Neuronal stem cell (in vitro differentiated cells): ENCODE measurements at regions not wholly inside any gene's neighbourhood (a gene's known extent, or its start where the extent isn't known, plus 50 kb on each side); places are given as distances from the start of the nearest gene placed in this dataset.

Experiments
- DNase-seq: peaks from one replicate; pipeline ENCODE4 v3.0.0-alpha.2; 2013; ENCODE audit warnings: low spot score
- H2AFZ ChIP-seq: one replicate; pipeline ENCODE4 v1.6.1; 2013; ENCODE audit warnings: mild to moderate bottlenecking, low read length, inconsistent platforms
- H2AK5ac ChIP-seq: 2 replicates; pipeline ENCODE4 v1.6.1; 2013; ENCODE audit warnings: low read depth, mild to moderate bottlenecking, inconsistent platforms, low read length, moderate library complexity, mixed read lengths
- H2BK120ac ChIP-seq: 2 replicates; pipeline ENCODE4 v1.6.1; 2013; ENCODE audit warnings: low read depth, mild to moderate bottlenecking, inconsistent platforms, low read length, moderate library complexity, mixed read lengths
- H2BK12ac ChIP-seq: one replicate; pipeline ENCODE4 v1.6.1; 2013; ENCODE audit warnings: low read length, inconsistent platforms
- H2BK15ac ChIP-seq: 2 replicates; pipeline ENCODE4 v1.6.1; 2013; ENCODE audit warnings: mild to moderate bottlenecking, low read length, inconsistent platforms, mixed read lengths
- H2BK5ac ChIP-seq: one replicate; pipeline ENCODE4 v1.6.1; 2013; ENCODE audit warnings: inconsistent platforms, mild to moderate bottlenecking, low read length, moderate library complexity
- H3K14ac ChIP-seq: one replicate; pipeline ENCODE4 v1.6.1; 2013; ENCODE audit warnings: low read length, inconsistent platforms
- H3K18ac ChIP-seq: 2 replicates; pipeline ENCODE4 v1.6.1; 2013; ENCODE audit warnings: low read length, inconsistent platforms
- H3K23ac ChIP-seq: 2 replicates; pipeline ENCODE4 v1.6.1; 2013; ENCODE audit warnings: low read depth, mild to moderate bottlenecking, mixed read lengths, low read length, inconsistent platforms; ENCODE audit not compliant: poor library complexity
- H3K27ac ChIP-seq: replicated peaks from 3 replicates; pipeline ENCODE4 v1.5.1; 2013; ENCODE audit warnings: low read length, inconsistent platforms
- H3K27me3 ChIP-seq, 3 experiments: 2 replicates each; pipeline ENCODE4 v1.6.1; 2013; ENCODE audit warnings: low read length in 3 of 3, mild to moderate bottlenecking in 2 of 3, inconsistent platforms in 1 of 3, low read depth in 1 of 3, mixed read lengths in 1 of 3, moderate library complexity in 1 of 3; ENCODE audit not compliant: control insufficient read depth in 3 of 3, insufficient read depth in 3 of 3
- H3K36me3 ChIP-seq, 2 donors: replicated peaks in 1 of 2; 2 replicates each; pipeline ENCODE4 v1.6.1; 2013; ENCODE audit warnings: low read length in 2 of 2; ENCODE audit not compliant: control insufficient read depth in 2 of 2, insufficient read depth in 2 of 2
- H3K4ac ChIP-seq: 2 replicates; pipeline ENCODE4 v1.6.1; 2013; ENCODE audit warnings: inconsistent platforms, mild to moderate bottlenecking, low read length, moderate library complexity
- H3K4me1 ChIP-seq, 2 donors: 1 replicate in 1 of 2; 2 replicates in 1 of 2; pipeline ENCODE4 v1.6.1; 2013; ENCODE audit warnings: low read length in 2 of 2, low read depth in 1 of 2; ENCODE audit not compliant: control insufficient read depth in 2 of 2, insufficient read depth in 1 of 2
- H3K4me2 ChIP-seq: one replicate; pipeline ENCODE4 v1.6.1; 2013; ENCODE audit warnings: mild to moderate bottlenecking, low read length, inconsistent platforms; ENCODE audit not compliant: insufficient read depth, poor library complexity, severe bottlenecking
- H3K4me3 ChIP-seq, 2 donors: 2 replicates each; pipeline ENCODE4 v1.5.1; 2013; ENCODE audit warnings: low read length in 2 of 2, mild to moderate bottlenecking in 2 of 2, inconsistent platforms in 1 of 2, moderate library complexity in 1 of 2
- H3K79me1 ChIP-seq: one replicate; pipeline ENCODE4 v1.6.1; 2013; ENCODE audit warnings: low read depth, mild to moderate bottlenecking, inconsistent platforms, low read length, moderate library complexity
- H3K9ac ChIP-seq: one replicate; pipeline ENCODE4 v1.6.1; 2013; ENCODE audit warnings: mild to moderate bottlenecking, low read depth, low read length, inconsistent platforms; ENCODE audit not compliant: poor library complexity
- H3K9me3 ChIP-seq, 2 donors: replicated peaks in 1 of 2; 2 replicates each; pipeline versions ENCODE3 to v1.6.1; 2013; ENCODE audit warnings: low read length in 2 of 2, mild to moderate bottlenecking in 2 of 2, inconsistent platforms in 1 of 2, low read depth in 1 of 2, mixed read lengths in 1 of 2, moderate library complexity in 1 of 2; ENCODE audit not compliant: control insufficient read depth in 2 of 2, insufficient read depth in 1 of 2
- H4K8ac ChIP-seq: one replicate; pipeline ENCODE4 v1.6.1; 2013; ENCODE audit warnings: low read depth, mild to moderate bottlenecking, inconsistent platforms, low read length, moderate library complexity
- H4K91ac ChIP-seq: one replicate; pipeline ENCODE4 v1.6.1; 2013; ENCODE audit warnings: low read length, low read depth, mild to moderate bottlenecking, inconsistent platforms; ENCODE audit not compliant: poor library complexity
- WGBS, 2 donors: extraction: QIAGEN DNeasy Blood & Tissue Kit; methylation state at CpG; one replicate each; pipeline ENCODE4 v1.1.7; 2013; ENCODE audit warnings: missing lambda C conversion rate in 2 of 2, mixed read lengths in 1 of 2; ENCODE audit not compliant: insufficient read length in 2 of 2, insufficient replicate concordance in 1 of 2; ENCODE audit errors: extremely low coverage in 2 of 2; 5-methylcytosine and 5-hydroxymethylcytosine counted together

DNA sequence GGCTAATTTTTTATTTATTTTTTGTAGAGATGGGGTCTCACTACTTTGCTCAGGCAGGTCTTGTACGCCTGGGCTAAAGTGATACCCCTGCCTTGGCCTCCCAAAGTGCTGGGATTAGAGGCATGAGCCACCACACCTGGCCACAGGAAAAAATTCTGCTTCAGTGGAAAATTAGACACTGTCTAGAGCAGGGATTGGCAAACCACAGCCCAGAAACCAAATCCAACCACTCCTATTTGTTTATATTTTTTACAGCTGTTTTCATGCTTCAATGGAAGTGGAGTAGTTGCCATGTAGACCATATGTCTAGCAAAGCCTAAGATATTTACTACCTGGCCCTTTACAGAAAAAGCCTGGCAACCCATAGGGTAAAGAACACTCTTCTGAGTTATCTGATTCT is 123.7 kb upstream of the MRI1 start:
- Histone ChIP-seq H2BK5ac (no peak overlapping the region), H3K4me2 (no peak overlapping the region), H3K9me3 (peaks cover 0 to 2% of the 10 kb centered on the region in 2 donors), H2AFZ (no peak overlapping the region), H2AK5ac (no peak overlapping the region), H3K4me1 (no peaks in the 10 kb centered on the region), H3K27ac (no peak overlapping the region), H2BK120ac (no peak overlapping the region), H3K36me3 (no peaks in the 10 kb centered on the region), H2BK15ac (no peak overlapping the region), H4K91ac (no peak overlapping the region), H3K79me1 (no peaks in the 10 kb centered on the region), H3K4me3 (no peak overlapping the region), H3K18ac (no peak overlapping the region), H2BK12ac (no peak overlapping the region), H3K4ac (no peak overlapping the region), H3K14ac (no peak overlapping the region), H4K8ac (no peak overlapping the region), H3K23ac (no peak overlapping the region), H3K9ac (no peak overlapping the region), H3K27me3 (no peaks in the 10 kb centered on the region)
- DNase-seq = no peak
- no CpG with 5 or more reads among the region's 1 CpG for WGBS, 2 donors

DNA sequence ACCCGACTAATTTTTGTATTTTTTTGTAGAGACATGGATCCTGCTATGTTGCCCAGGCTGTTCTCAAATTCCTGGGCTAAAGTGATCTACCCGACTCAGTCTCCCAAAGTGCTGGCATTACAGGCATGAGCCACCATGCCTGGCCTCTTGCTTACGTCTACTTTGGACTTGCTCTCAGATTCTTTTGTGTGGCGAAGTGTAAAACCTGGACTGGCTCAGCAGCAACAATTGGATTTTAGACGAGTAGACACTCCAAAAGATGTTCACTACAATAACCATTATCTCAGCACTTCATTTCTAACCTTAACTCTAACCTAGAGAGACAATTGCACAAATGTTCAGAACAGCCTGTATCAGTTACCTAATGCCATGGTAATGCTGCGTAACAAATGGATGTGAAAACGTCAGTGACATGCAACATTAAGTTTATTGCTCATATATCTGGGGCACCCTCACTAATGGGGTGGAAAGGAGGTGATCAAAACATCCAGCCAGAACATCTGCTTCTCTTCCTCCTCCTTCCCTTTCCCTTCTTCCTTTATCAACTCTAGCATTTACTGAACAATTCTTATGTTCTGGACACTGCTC is 124.9 kb upstream of the MRI1 start:
- H3K4me3 ChIP-seq = no peak overlapping the region

DNA sequence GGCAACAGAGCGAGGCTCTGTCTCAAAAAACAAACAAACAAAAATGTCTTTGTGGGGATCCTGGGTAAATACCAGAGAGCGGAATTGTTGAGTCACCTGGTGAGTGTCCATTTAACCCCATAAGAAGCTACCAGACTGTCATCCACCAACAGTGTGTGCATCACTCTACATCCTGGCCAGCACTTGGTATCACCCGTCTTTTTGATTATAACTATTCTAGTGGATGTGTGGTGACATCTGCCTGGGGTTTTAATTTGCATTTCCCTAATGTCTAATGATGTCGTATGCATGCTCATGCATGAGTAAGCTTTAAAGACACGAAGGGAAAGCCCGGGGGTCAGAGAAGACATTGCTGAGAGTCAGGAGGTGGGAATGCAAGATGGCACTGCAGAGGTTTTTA is 126.7 kb upstream of the MRI1 start:
- WGBS, 2 donors = no CpG with 5 or more reads among the region's 6 CpGs
- no peak overlapping the region for H4K8ac ChIP-seq
- H3K18ac ChIP-seq = no peak overlapping the region
- H3K23ac ChIP-seq = no peak overlapping the region
- H3K4ac ChIP-seq = no peak overlapping the region
- H2BK12ac ChIP-seq = no peak overlapping the region
- H2BK15ac ChIP-seq = no peak overlapping the region
- H3K36me3 ChIP-seq = no peaks in the 10 kb centered on the region
- no peak overlapping the region for H2BK5ac ChIP-seq
- H2AFZ ChIP-seq = no peak overlapping the region
- H4K91ac ChIP-seq = no peak overlapping the region
- peaks cover 0 to 5% of the 10 kb centered on the region in 2 donors for H3K4me1 ChIP-seq
- H3K4me2 ChIP-seq = no peak overlapping the region
- no peak overlapping the region for H3K14ac ChIP-seq
- no peak overlapping the region for H3K27ac ChIP-seq
- no peak overlapping the region for H2BK120ac ChIP-seq
- H3K9ac ChIP-seq = no peak overlapping the region
- no peak overlapping the region for H3K4me3 ChIP-seq
- no peak overlapping the region for H2AK5ac ChIP-seq
- no peaks in the 10 kb centered on the region for H3K79me1 ChIP-seq
- H3K9me3 ChIP-seq = peaks cover 0 to 2% of the 10 kb centered on the region in 2 donors
- H3K27me3 ChIP-seq = no peaks in the 10 kb centered on the region
- DNase-seq = no peak

More for the DNA sequence above, 124.9 kb upstream of the MRI1 start:
- no peak overlapping the region for H2AFZ ChIP-seq
- H4K91ac ChIP-seq = no peak overlapping the region
- no peak overlapping the region for H3K9ac ChIP-seq
- H3K4ac ChIP-seq = no peak overlapping the region
- no peaks in the 10 kb centered on the region for H3K36me3 ChIP-seq
- no peak overlapping the region for H3K23ac ChIP-seq
- no peak overlapping the region for H3K27ac ChIP-seq
- no peak overlapping the region for H3K18ac ChIP-seq
- H3K14ac ChIP-seq = no peak overlapping the region
- no peak overlapping the region for H3K4me2 ChIP-seq
- H2BK120ac ChIP-seq = no peak overlapping the region
- no peaks in the 10 kb centered on the region for H3K27me3 ChIP-seq
- no peak overlapping the region for H2BK15ac ChIP-seq
- no peak overlapping the region for H2BK5ac ChIP-seq
- DNase-seq = no peak
- H4K8ac ChIP-seq = no peak overlapping the region
- H3K79me1 ChIP-seq = no peaks in the 10 kb centered on the region
- no CpG with 5 or more reads among the region's 7 CpGs for WGBS, 2 donors
- H3K4me1 ChIP-seq = no peaks in the 10 kb centered on the region
- peaks cover 0 to 2% of the 10 kb centered on the region in 2 donors for H3K9me3 ChIP-seq
- no peak overlapping the region for H2AK5ac ChIP-seq
- no peak overlapping the region for H2BK12ac ChIP-seq

DNA sequence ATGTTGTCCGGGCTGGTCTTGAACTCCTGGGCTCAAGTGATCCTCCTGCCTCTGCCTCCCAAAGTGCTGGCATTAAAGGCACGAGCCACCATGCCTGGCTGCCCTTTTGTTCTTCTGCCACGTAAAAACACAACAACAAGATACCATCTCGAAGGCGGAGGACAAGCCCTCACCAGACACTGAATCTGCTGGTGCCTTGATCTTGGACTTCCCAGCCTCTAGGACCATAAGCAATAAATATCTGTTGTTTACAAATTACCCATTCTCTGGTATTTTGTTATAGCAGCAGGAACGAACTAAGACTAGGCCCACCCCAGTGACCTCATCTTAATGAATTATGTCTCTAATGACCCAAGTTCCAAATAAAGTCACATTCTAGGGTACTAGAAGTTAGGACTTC is 128.4 kb upstream of the CACNA1A start:
- DNase-seq = no peak
- H3K9me3 ChIP-seq = peaks cover 0 to 2% of the 10 kb centered on the region in 2 donors
- H2BK120ac ChIP-seq = no peak overlapping the region
- H3K14ac ChIP-seq = no peak overlapping the region
- H3K79me1 ChIP-seq = no peaks in the 10 kb centered on the region
- no peak overlapping the region for H2BK12ac ChIP-seq
- H3K9ac ChIP-seq = no peak overlapping the region
- no CpG with 5 or more reads among the region's 6 CpGs for WGBS, 2 donors
- no peak overlapping the region for H2AFZ ChIP-seq
- no peak overlapping the region for H3K23ac ChIP-seq
- no peak overlapping the region for H2BK15ac ChIP-seq
- H2AK5ac ChIP-seq = no peak overlapping the region
- no peak overlapping the region for H4K91ac ChIP-seq
- H3K4ac ChIP-seq = no peak overlapping the region
- no peaks in the 10 kb centered on the region for H3K27me3 ChIP-seq
- no peak overlapping the region for H3K18ac ChIP-seq
- no peak overlapping the region for H3K4me2 ChIP-seq
- H3K27ac ChIP-seq = no peak overlapping the region
- no peak overlapping the region for H2BK5ac ChIP-seq
- peaks cover 0 to 7% of the 10 kb centered on the region in 2 donors for H3K4me1 ChIP-seq
- no peak overlapping the region for H3K4me3 ChIP-seq
- H3K36me3 ChIP-seq = no peaks in the 10 kb centered on the region
- no peak overlapping the region for H4K8ac ChIP-seq
